Erythroblast (primary cell): ENCODE measurements at regions not wholly inside any gene's neighbourhood (a gene's known extent, or its start where the extent isn't known, plus 50 kb on each side); places are given as distances from the start of the nearest gene placed in this dataset.

Experiments
- GATA1 ChIP-seq: IDR thresholded peaks from 2 replicates; pipeline ENCODE4 v1.6.1; 2011; ENCODE audit warnings: low read depth, mild to moderate bottlenecking, control low read depth, low read length, moderate library complexity
- POLR2A ChIP-seq: IDR thresholded peaks from 2 replicates; pipeline ENCODE4 v1.6.1; 2011; ENCODE audit warnings: mild to moderate bottlenecking, low read length

- TF ChIP-seq POLR2A (no peak), GATA1 (no peak)
Measured at GRCh38 chr10:36381748-36382147, 739.7 kb upstream of the FZD8 start.
